Kidney epithelial cell (primary cell): ENCODE measurements at regions not wholly inside any gene's neighbourhood (a gene's known extent, or its start where the extent isn't known, plus 50 kb on each side); places are given as distances from the start of the nearest gene placed in this dataset.

ENCODE experiments used
- DNase-seq: peaks from one replicate; pipeline ENCODE4 v3.0.0-alpha.2; 2010; ENCODE audit warnings: low read depth
- H3K27me3 ChIP-seq: 2 replicates; pipeline ENCODE4 v1.6.0; 2011; ENCODE audit warnings: low read length; ENCODE audit not compliant: control insufficient read depth, insufficient read depth
- H3K36me3 ChIP-seq: 2 replicates; pipeline ENCODE4 v1.5.1; 2011; ENCODE audit warnings: low read length; ENCODE audit not compliant: control insufficient read depth, insufficient read depth
- H3K4me3 ChIP-seq: 2 replicates; pipeline ENCODE4 v1.5.1; 2011; ENCODE audit warnings: low read depth, mild to moderate bottlenecking, control low read depth, low read length
- CTCF ChIP-seq: IDR thresholded peaks from 2 replicates; pipeline ENCODE4 v1.5.1; 2011; ENCODE audit warnings: mild to moderate bottlenecking, moderate library complexity, low read length, control low read depth, inconsistent platforms; ENCODE audit not compliant: insufficient read depth, poor library complexity, severe bottlenecking

DNA sequence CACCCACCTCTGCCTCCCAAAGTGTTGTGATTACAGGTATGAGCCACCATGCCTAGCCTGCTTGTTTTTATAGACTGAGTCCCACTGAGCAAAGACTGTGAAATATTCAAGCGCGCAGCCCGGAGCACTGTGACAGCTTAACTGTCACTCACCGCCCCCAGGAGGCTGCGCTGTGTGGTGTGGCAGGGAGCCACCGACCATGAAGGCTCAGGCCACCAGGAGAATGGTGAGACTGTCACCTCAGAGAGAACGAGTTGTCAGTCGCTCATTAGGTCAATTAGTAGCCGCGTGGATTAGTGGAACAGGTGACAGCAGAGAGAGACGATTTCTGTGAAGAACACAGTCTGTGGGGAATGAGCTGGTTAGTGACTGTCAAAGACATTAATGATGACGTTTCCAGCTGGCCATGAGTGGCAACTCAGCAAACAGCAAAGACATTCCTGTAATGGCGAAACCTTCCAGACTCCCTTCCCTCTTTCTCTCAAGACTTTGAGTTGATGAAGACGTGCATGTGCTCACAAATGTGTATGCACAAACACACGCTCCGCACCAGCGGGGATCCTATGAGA is 64.5 kb downstream of the CYCS start:
- DNase-seq: no peak
- no peaks in the 10 kb centered on the region for H3K27me3 ChIP-seq
- H3K4me3 ChIP-seq: no peak overlapping the region
- no peaks in the 10 kb centered on the region for H3K36me3 ChIP-seq
- no peak for TF ChIP-seq CTCF

- Histone ChIP-seq H3K27me3 (no peaks in the 10 kb centered on the region), H3K4me3 (no peak overlapping the region), H3K36me3 (no peaks in the 10 kb centered on the region)
- no peak for TF ChIP-seq CTCF
- DNase-seq: no peak
Observed at GRCh38 chr7:25059576-25059975, 65.5 kb downstream of the CYCS start.

GRCh38 chr7:25056368-25056767 is 68.7 kb downstream of the CYCS start:
- Histone ChIP-seq H3K4me3 (no peak overlapping the region), H3K27me3 (no peaks in the 10 kb centered on the region), H3K36me3 (no peaks in the 10 kb centered on the region)
- no peak for TF ChIP-seq CTCF
- no peak for DNase-seq

DNA sequence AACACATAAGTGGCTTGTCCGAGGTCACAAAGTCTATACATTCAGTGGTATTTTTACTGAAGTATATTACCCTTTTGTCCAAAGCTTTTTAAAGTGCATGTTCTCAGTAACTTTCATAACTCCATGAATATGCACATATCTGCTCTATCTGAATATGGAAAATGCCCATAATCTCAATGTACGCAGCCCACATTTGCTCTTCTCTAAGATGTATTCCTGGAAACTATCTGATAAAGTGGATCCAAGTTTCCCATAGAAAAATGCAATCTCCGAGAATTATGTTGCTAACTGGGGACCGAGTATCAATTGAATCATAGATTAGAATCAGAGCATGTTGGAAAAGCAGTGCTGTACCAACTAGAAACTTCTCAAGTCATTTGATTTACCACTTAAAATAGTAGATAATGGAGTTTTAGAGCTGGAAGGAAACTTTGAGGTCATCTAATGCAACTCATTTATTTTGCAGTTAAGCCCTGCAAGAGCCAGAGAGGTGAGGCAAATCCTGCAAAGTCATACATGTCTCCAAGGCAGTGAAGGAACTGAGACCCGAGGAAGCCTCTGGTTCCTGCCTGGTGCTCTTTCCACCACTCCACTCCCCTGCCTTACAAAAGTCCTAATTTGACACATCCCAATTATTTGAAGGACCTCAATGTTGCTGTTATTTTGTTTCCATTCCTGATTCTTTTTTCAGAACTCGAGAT is 69.4 kb downstream of the CYCS start:
- DNase-seq: no peak
- no peak for TF ChIP-seq CTCF
- no peaks in the 10 kb centered on the region for H3K27me3 ChIP-seq
- no peak overlapping the region for H3K4me3 ChIP-seq
- no peaks in the 10 kb centered on the region for H3K36me3 ChIP-seq

GRCh38 chr7:25054819-25055519 is 70.1 kb downstream of the CYCS start:
- no peak for TF ChIP-seq CTCF
- Histone ChIP-seq H3K36me3 (no peaks in the 10 kb centered on the region), H3K27me3 (no peaks in the 10 kb centered on the region), H3K4me3 (no peak overlapping the region)
- no peak for DNase-seq
